Right renal pelvis (tissue), 4 donors: ENCODE measurements at regions not wholly inside any gene's neighbourhood (a gene's known extent, or its start where the extent isn't known, plus 50 kb on each side); places are given as distances from the start of the nearest gene placed in this dataset.
"Not testable (repeated sequence)": the region's sequence is repeated elsewhere in the genome, so short reads cannot be mapped to it uniquely, and the experiment has no call there.

Experiments used
- DNase-seq, 4 donors: peaks; one replicate each; pipeline ENCODE4 v3.0.0-alpha.2; 2013; ENCODE audit warnings: low read depth in 4 of 4, low spot score in 3 of 4, missing footprints in 1 of 4

GRCh38 chr9:83140061-83140460, 77.1 kb upstream of the RASEF start:
- DNase-seq: no peak

- no peak for DNase-seq
These were observed 75.6 kb upstream of the RASEF start for GRCh38 chr9:83138422-83139135.

GRCh38 chr9:83133316-83133715, 70.4 kb upstream of the RASEF start:
- no peak for DNase-seq

- no peak for DNase-seq
These were observed 69.8 kb upstream of the RASEF start for GRCh38 chr9:83132768-83133167.

GRCh38 chr9:83130541-83130940, 67.6 kb upstream of the RASEF start:
- no peak for DNase-seq

- DNase-seq: no peak
These were observed 62.7 kb upstream of the RASEF start for GRCh38 chr9:83125671-83126070.

GRCh38 chr9:83119873-83120272, 56.9 kb upstream of the RASEF start:
- DNase-seq: no peak

- DNase-seq: no peak
These were observed 53.1 kb upstream of the RASEF start for GRCh38 chr9:83116026-83116425.

- DNase-seq: not testable (repeated sequence)
These were observed 50.5 kb upstream of the RASEF start for GRCh38 chr9:83113445-83113844.
